ENCODE measurements at regions not wholly inside any gene's neighbourhood (a gene's known extent, or its start where the extent isn't known, plus 50 kb on each side); places are given as distances from the start of the nearest gene placed in this dataset.

DNA sequence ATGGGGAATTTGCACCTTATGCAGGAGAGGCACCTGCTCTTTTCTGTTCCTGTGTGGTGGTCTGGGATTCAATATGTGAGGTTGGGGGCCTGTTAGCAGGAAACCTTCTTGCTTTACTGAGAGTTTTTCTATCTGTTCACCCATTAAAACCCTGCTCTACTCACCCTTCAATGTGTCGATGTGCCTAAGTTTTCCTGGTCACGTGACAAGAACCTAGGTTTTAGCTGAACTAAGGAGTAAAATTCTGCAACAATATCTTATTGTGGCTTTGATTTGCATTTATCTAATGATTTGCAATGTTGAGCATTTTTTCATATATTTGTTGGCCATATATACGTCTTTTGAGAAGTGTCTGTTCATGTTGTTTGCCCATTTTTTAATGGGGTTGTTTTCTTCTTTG lies 979.9 kb downstream of the HACE1 start:
- TF ChIP-seq, protein P1, sequence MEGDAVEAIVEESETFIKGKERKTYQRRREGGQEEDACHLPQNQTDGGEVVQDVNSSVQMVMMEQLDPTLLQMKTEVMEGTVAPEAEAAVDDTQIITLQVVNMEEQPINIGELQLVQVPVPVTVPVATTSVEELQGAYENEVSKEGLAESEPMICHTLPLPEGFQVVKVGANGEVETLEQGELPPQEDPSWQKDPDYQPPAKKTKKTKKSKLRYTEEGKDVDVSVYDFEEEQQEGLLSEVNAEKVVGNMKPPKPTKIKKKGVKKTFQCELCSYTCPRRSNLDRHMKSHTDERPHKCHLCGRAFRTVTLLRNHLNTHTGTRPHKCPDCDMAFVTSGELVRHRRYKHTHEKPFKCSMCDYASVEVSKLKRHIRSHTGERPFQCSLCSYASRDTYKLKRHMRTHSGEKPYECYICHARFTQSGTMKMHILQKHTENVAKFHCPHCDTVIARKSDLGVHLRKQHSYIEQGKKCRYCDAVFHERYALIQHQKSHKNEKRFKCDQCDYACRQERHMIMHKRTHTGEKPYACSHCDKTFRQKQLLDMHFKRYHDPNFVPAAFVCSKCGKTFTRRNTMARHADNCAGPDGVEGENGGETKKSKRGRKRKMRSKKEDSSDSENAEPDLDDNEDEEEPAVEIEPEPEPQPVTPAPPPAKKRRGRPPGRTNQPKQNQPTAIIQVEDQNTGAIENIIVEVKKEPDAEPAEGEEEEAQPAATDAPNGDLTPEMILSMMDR (conservative IDR thresholded peaks at IDR 0.05; ENCODE audit: low read depth, low read length): no peak
- TF ChIP-seq EZH2 (IDR thresholded peaks at IDR 0.05; ENCODE audit: low read length, unreplicated experiment): no peak

All from PC-3 (cell line).